ENCODE measurements at regions not wholly inside any gene's neighbourhood (a gene's known extent, or its start where the extent isn't known, plus 50 kb on each side); places are given as distances from the start of the nearest gene placed in this dataset.

DNA sequence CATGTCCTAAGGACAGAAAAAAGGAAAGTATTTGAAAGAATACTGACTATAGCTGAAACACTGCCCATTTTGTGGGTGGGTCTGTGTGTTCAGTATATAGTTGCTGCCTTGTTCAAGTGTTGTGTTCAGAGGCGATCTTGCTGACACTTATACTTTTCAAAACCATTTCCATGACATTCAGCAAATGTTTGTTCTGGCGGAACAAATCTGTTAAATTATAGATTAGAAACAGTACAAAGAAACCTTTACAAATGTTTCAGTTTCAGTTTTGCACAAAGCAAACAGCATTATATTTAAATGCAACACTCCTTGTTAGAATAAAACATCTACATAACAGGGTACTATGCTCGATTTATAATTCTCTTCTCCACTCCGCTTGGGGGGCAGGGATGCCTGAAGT is 2276.3 kb downstream of the MAT2B start:
- TF ChIP-seq, protein P1, sequence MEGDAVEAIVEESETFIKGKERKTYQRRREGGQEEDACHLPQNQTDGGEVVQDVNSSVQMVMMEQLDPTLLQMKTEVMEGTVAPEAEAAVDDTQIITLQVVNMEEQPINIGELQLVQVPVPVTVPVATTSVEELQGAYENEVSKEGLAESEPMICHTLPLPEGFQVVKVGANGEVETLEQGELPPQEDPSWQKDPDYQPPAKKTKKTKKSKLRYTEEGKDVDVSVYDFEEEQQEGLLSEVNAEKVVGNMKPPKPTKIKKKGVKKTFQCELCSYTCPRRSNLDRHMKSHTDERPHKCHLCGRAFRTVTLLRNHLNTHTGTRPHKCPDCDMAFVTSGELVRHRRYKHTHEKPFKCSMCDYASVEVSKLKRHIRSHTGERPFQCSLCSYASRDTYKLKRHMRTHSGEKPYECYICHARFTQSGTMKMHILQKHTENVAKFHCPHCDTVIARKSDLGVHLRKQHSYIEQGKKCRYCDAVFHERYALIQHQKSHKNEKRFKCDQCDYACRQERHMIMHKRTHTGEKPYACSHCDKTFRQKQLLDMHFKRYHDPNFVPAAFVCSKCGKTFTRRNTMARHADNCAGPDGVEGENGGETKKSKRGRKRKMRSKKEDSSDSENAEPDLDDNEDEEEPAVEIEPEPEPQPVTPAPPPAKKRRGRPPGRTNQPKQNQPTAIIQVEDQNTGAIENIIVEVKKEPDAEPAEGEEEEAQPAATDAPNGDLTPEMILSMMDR (optimal IDR thresholded peaks at IDR 0.05 in 1 of 3, IDR thresholded peaks at IDR 0.05 in 1 of 3, conservative IDR thresholded peaks at IDR 0.05 in 1 of 3; ENCODE audit: extremely low read depth in 1 of 3, insufficient read depth in 2 of 3, low read length in 3 of 3): no peak
- TF ChIP-seq EZH2 (IDR thresholded peaks at IDR 0.05; ENCODE audit: low read length): no peak

All from keratinocyte (primary cell).